Gastrocnemius medialis (tissue), 4 donors: ENCODE measurements at regions not wholly inside any gene's neighbourhood (a gene's known extent, or its start where the extent isn't known, plus 50 kb on each side); places are given as distances from the start of the nearest gene placed in this dataset.

Experiments used
- POLR2A ChIP-seq, 2 donors: fragments of 450-650 bp; IDR thresholded peaks; one replicate each; pipeline ENCODE4 v1.6.1; 2017; ENCODE audit warnings: antibody characterized with exemption in 2 of 2, mild to moderate bottlenecking in 2 of 2, moderate library complexity in 2 of 2
- TF ChIP-seq, protein P1 (sequence below), 5 experiments: fragments of 450-650 bp in 3 of 5; fragments of 200-600 bp in 2 of 5; sonication (generic) in 2 of 5; IDR thresholded peaks in 4 of 5; conservative IDR thresholded peaks in 1 of 5; 1 replicate in 4 of 5; 2 replicates in 1 of 5; pipeline ENCODE4 v1.5.1; 2016 to 2019; ENCODE audit warnings: antibody characterized with exemption in 5 of 5, mild to moderate bottlenecking in 3 of 5, moderate library complexity in 3 of 5

DNA sequence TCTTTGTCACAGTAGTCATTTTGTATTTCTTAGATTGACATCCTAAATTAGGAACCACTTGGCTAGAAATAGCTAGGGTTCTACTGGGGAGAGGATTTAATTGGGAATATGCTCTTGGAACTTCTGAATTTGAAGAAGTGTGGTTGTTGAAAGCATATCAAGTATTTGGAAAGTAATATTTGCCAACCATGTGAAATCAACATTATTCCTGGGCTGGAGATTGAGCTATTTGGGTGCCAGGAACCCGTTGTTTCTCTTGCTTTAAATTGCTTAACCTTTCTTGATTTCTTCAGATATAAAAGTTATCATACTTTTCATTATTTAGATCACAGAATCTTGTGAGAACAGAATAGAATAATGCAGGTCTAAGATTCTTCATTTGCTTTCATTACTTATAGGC lies 178.4 kb upstream of the ELL2 start:
- TF ChIP-seq, protein P1, sequence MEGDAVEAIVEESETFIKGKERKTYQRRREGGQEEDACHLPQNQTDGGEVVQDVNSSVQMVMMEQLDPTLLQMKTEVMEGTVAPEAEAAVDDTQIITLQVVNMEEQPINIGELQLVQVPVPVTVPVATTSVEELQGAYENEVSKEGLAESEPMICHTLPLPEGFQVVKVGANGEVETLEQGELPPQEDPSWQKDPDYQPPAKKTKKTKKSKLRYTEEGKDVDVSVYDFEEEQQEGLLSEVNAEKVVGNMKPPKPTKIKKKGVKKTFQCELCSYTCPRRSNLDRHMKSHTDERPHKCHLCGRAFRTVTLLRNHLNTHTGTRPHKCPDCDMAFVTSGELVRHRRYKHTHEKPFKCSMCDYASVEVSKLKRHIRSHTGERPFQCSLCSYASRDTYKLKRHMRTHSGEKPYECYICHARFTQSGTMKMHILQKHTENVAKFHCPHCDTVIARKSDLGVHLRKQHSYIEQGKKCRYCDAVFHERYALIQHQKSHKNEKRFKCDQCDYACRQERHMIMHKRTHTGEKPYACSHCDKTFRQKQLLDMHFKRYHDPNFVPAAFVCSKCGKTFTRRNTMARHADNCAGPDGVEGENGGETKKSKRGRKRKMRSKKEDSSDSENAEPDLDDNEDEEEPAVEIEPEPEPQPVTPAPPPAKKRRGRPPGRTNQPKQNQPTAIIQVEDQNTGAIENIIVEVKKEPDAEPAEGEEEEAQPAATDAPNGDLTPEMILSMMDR (IDR thresholded peaks at IDR 0.05 in 4 of 5, conservative IDR thresholded peaks at IDR 0.05 in 1 of 5): no peak
- TF ChIP-seq POLR2A (IDR thresholded peaks at IDR 0.05): no peak
